ENCODE measurements at regions not wholly inside any gene's neighbourhood (a gene's known extent, or its start where the extent isn't known, plus 50 kb on each side); places are given as distances from the start of the nearest gene placed in this dataset.

- DNase-seq, result no peak
Observed at GRCh38 chr1:55420929-55421716, 206.0 kb upstream of the USP24 start.

DNA sequence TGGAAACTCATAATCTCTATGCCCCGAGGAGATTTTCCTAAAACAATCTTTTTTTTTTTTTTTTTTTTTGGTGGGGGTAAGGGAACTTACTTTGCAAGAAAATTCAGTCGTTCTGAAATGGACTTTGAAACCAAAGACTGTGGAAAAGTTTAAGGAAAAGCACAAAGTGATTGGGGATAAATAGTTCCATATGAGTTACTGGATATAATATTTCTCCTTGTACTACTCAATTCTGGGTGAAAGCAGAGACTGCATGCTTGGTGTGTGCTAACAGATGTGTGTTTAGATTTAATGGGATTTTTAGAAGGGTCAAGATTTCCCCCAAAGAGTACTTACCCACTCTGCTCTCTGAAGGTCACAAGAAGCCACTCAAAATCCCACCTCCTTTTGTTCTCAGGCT is 204.9 kb upstream of the USP24 start:
- DNase-seq, result no peak

DNA sequence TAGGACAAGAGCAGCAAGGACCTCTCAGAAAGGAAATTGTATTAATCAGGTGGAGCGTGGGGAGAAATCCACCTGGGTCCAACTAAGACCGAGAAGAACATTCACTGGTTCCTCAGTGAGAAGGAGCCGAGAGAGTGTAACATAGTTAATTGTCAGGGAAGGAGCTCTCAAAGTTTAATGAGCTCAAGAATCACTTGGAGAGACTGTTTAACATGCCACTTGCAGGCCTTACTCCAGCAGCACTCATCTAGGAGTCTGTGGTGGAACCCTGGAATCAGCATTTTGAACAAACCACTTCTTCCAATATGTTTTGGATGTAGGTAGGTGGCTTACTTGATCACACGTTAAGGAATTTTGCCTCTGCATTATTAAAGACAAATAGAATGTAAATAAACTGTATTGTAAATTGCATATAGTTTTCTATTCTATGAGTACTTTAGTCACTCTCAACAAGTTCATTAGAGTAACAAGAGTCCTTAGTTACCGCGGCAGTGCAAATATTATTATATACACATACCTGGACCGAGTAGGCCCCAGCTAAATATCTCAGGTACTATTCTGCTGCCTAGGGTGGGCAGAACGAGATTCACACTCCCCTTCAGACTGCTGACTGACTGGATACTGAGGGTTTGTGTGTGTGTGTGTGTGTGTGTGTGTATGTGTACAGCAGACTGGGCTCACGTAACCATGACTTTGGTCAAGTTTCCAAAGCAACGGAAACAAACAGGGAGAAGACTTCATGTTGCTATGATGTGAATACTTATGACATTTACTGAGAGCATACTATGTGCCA is 203.2 kb upstream of the USP24 start:
- no peak for DNase-seq

DNA sequence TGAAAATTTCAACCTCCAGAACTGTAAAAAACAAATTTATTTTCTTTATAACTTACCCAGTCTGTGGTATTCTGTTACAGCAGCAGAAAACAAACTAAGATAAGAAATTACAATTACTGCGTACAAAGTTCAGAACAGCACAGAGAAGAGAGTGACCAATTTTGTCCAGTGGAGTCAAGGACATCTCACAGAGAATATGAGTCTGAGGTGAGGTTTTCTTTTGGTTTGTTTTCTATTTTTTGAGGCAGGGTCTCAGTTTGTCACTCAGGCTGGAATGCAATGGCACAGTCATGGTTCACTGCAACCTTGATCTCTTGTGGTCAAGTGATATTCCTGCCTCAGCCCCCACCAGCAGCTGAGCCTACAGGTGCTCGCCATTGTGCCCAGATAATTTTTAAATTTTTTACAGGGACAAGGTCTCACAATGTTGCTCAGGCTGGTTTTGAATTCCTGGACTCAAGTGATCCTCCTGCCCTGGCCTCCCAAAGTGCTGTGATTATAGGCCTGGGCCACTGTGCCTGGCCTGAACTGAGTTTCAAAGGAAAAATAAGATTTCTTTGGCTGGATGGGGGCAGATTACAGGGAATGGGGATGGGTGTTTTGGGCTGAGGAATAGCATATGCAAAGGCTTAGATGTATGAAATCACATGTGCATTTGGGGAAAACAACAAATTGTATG is 201.1 kb upstream of the USP24 start:
- no peak for DNase-seq

- DNase-seq, result no peak
Observed at GRCh38 chr1:55413286-55413685, 198.1 kb upstream of the USP24 start.

- no peak for DNase-seq
Observed at GRCh38 chr1:55412060-55412459, 196.9 kb upstream of the USP24 start.

DNA sequence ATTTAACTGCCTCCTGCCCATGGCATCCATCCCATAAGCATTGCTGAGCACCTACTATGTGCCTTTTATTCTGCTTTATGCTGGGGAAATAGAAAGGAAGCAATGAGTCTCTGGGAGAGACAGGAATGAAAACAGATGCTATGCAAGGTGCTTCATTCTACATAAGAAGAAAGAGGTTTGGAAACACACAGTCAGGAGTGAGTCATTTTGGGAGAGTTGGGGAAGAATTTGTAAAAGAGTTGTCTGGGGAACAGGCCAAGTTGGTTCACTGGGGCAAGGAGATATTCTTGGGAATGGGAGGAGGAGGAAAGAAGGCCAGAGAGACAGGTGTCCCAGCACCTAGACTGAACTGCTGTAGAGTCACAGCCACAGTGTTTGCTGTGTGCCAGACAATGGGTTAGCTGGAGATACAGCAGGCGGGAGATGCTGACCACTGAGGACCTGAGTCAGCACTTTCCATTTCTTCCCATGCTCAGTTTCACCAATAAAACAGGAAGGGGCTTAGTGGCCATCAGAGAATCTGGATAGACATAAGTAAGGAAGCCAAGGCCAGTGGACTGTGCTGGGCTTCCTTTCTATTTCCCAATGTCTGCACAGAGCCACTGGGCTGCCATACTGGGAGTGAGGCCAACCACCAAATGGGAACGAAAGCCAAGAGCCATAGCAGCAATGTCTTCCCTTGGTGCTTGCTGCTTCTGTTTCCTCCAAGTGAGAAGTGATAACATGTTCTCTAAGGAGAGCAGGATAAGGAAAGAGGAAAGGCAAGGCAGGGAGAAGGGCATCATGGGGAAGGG is 187.7 kb upstream of the USP24 start:
- no peak for DNase-seq

DNA sequence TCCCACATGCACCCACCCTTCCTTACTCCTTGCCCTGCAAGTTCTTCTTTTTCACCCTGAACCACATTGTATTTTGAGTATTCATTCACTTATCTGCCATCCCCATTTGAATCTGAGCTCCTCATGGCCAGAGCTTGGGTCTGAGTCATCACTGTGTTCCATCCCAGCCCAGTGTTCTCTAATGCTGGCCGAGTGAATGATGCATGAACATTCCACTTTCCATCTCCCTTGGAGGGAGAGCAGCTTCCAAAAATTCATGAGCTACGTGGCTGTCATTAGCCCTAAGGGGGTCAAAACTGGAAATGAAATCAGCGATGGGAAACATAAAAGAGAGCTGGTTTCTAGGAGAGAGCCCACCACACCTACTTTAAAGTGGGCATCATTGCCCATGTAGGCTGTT is 187.0 kb upstream of the USP24 start:
- peak in 1 of 2 experiments; percentile 48 for DNase-seq

- peak in 1 of 2 experiments; percentile 76 for DNase-seq
Observed at GRCh38 chr1:55400508-55400907, 185.3 kb upstream of the USP24 start.

- DNase-seq, result peak; percentile 66 to 81
Observed at GRCh38 chr1:55399346-55399745, 184.2 kb upstream of the USP24 start.

DNA sequence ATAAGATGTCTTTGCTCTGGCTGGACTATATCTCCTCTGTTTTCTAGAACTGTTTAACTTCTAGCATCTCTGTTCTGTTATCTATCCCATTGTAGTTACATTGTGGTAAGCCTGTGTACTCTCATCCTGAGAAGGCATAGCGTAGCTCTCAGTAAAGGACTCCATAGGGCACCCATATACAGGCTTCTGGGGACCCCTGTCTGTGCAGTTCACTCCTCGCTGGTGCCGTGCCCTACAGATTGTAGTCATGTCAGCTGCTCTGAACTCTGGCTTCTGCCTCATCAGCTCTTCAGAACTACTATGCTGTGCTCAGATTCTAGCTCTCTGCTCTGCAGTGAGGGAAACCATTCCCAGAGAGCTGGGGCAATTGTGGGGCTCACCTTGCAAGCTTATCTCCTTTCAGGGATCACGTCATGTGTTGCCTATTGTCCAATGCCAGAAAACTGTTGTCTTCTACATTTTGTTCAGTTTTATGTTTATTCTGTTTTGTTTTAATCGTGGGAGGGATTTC is 181.3 kb upstream of the USP24 start:
- DNase-seq, result no peak

- DNase-seq, result no peak
Observed at GRCh38 chr1:55388960-55389359, 173.8 kb upstream of the USP24 start.

DNA sequence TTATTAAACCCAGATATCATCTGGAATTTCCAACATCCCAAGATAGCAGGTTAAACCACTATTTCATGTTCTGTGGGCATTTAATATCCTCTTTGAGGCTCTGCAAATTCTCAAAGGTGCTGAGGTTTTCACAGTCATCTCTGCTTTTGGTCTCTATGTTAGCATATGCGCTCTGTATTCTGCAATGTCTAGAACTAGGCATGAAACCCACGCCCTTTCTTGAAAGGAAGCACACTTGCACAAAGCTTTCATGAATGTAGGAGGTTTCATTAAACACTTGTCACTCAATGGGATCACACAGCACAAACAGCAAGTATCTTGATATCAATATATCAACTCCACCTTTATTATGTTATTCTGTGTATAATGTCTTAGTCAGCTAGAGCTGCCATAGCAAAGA is 172.0 kb upstream of the USP24 start:
- no peak for DNase-seq

DNA sequence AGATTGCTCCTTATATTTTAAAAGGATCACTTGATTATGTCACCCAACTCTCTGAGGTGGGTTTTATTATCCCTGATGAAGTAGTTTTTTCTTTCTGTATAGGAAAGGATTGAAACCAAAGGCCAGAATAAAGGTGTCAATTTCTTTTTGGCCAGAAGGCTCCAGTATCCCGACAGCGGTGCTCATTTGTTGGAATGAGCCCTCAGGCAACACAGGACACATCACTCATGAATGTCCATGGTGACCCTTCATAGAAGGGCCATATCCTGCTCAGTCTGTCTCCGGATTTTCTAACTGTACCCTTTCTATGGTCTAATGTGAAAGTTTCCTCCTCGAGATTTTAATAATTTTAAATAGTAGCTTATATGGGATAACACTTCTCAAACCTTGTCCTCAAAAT is 171.3 kb upstream of the USP24 start:
- no peak for DNase-seq

GRCh38 chr1:55385402-55386018 is 170.3 kb upstream of the USP24 start:
- DNase-seq, result no peak

- no peak for DNase-seq
Observed at GRCh38 chr1:55384637-55385036, 169.5 kb upstream of the USP24 start.

DNA sequence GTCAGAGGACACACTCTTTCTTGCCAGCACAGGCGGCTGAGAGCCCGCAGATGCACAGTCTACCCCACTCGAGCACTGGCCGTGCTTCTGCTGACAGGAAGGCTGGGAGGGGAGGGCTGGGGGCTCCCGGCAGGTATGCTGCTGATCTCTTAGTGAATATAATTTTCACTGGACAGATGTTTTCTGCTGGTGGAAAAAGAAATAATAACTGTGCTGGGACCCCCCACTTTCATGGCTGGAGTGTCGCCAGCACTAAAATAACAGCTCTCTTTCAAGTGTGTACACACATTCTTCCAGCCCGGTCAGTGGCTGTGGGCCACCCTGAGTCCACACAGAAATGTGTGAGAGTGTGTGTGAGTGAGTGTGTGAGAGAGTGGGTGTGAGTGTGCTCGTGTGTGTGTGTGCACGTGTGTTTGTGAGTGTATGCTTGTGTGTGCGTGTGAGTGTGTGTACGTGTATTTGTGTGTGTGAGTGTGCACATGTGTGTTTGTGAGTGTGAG is 167.7 kb upstream of the USP24 start:
- no peak for DNase-seq

DNA sequence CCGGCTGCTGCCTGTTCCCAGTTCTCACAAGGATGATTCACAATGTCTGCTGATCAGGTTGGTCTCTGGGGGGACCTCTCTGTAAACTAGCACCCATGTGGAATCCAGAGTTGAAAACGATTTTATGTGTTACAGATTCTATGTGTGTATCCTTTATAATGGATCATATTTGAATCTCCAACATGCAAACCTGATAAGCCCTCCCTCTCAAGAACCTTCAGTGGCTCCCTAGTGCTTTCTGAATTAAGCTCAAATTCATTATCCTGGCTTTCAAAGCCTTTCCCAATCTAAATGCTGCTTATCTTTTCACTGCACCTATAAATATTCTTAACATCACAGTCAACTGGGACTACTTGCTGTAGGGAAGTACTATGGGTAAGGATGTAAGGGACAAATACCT is 166.8 kb upstream of the USP24 start:
- DNase-seq, result no peak

- no peak for DNase-seq
Observed at GRCh38 chr1:55381491-55381890, 166.3 kb upstream of the USP24 start.

GRCh38 chr1:55380355-55380970 is 165.3 kb upstream of the USP24 start:
- no peak for DNase-seq

- peak in 1 of 2 experiments; percentile 41 for DNase-seq
Observed at GRCh38 chr1:55378582-55378981, 163.4 kb upstream of the USP24 start.

DNA sequence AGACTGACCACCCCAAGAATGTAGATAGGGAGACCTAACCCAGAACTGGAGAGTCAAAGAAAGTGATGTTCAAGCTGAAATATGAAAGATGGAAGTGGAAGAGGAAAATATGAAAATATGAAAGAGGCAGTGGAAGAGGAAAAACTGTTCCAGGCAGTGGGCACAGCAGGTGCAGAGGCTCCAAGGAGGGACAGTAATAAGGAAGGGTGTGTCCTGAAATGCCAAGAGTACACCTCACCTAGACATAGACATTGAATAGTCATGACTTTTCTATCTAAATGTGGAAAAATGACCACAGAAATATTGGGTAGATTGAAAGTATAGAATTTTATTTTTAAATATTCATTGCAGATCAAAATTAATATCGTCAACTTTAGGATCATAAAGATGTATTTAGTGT is 161.7 kb upstream of the USP24 start:
- DNase-seq, result no peak
